GM12878 (cell line): ENCODE measurements at regions not wholly inside any gene's neighbourhood (a gene's known extent, or its start where the extent isn't known, plus 50 kb on each side); places are given as distances from the start of the nearest gene placed in this dataset.

ENCODE experiments used
- ATAC-seq: fragments of 200-7000 bp; cut with Tn5 transposase; 3 replicates; pipeline ENCODE4 v1.9.1; 2020; ENCODE audit warnings: mild to moderate bottlenecking, moderate library complexity
- BruUV-seq: library from RNA; stranded (reverse); fragments of 400-500 nt; replicated peaks from 2 replicates; lab custom pipeline; 2021; lab: Mats Ljungman, UMichigan
- CTCF ChIA-PET: fragments of 300-600 bp; sonication (Branson Sonifier 250); formaldehyde crosslinking; extraction: SDS; loops from one replicate; lab custom pipeline; 2021; ENCODE audit warnings: inconsistent platforms; lab: Yijun Ruan, JAX
- POLR2A ChIA-PET: fragments of 350-600 bp; formaldehyde crosslinking; extraction: SDS; loops from one replicate; lab custom pipeline; 2021; ENCODE audit warnings: inconsistent platforms; lab: Charles Lee
- RAD21 ChIA-PET: fragments of 300-600 bp; sonication (Branson Sonifier 250); formaldehyde crosslinking; loops from one replicate; lab custom pipeline; 2023; ENCODE audit warnings: antibody characterized with exemption; ENCODE audit not compliant: unreplicated experiment; lab: Charles Lee
- SMC1A ChIA-PET: fragments of 300-600 bp; sonication (Branson Sonifier 250); formaldehyde crosslinking; loops from one replicate; lab custom pipeline; 2023; ENCODE audit not compliant: unreplicated experiment, uncharacterized antibody; lab: Charles Lee
- DNase-seq: peaks from one replicate; pipeline ENCODE4 v3.0.0-alpha.2; 2011; ENCODE audit warnings: low read depth, low spot score
- FAIRE-seq: peaks from 3 replicates; lab custom pipeline; 2011; peaks lifted over from hg19 to GRCh38; lab: Jason Lieb, UNC
- H2AFZ ChIP-seq: 2 replicates; pipeline ENCODE4 v1.6.0; 2011; ENCODE audit warnings: low read depth, low read length, control low read depth; ENCODE audit not compliant: control insufficient read depth
- H3K27ac ChIP-seq: 2 replicates; pipeline ENCODE4 v1.5.1; 2011; ENCODE audit warnings: control low read depth; ENCODE audit not compliant: control insufficient read depth, insufficient read depth
- H3K27me3 ChIP-seq, 2 experiments: replicated peaks in 1 of 2; 2 replicates each; pipeline versions ENCODE4 v1.6.0 to v1.6.1; 2011; ENCODE audit warnings: low read length in 1 of 2; ENCODE audit not compliant: control insufficient read depth in 2 of 2, insufficient read depth in 2 of 2
- H3K36me3 ChIP-seq, 2 experiments: 2 replicates each; pipeline ENCODE4 v1.5.1; 2011; ENCODE audit warnings: low read length in 1 of 2; ENCODE audit not compliant: control insufficient read depth in 2 of 2, insufficient read depth in 2 of 2
- H3K4me1 ChIP-seq: 2 replicates; pipeline ENCODE4 v1.6.1; 2011; ENCODE audit warnings: mild to moderate bottlenecking, low read length, moderate library complexity, mixed read lengths; ENCODE audit not compliant: control insufficient read depth, insufficient read depth
- H3K4me2 ChIP-seq: 2 replicates; pipeline ENCODE4 v1.6.0; 2011; ENCODE audit warnings: control low read depth; ENCODE audit not compliant: control insufficient read depth, insufficient read depth
- H3K4me3 ChIP-seq: fragments of 200-600 bp; sonication (generic); 2 replicates; pipeline ENCODE4 v1.5.1; 2016
- H3K79me2 ChIP-seq: 2 replicates; pipeline ENCODE4 v1.6.0; 2011; ENCODE audit warnings: low read length; ENCODE audit not compliant: control insufficient read depth, insufficient read depth
- H3K9ac ChIP-seq: 2 replicates; pipeline ENCODE4 v1.8.0; 2011; ENCODE audit warnings: low read length, control low read depth, mixed read lengths; ENCODE audit not compliant: control insufficient read depth, insufficient read depth
- H3K9me3 ChIP-seq: replicated peaks from 3 replicates; pipeline ENCODE4 v1.5.1; 2011; ENCODE audit warnings: mild to moderate bottlenecking, low read length; ENCODE audit not compliant: control insufficient read depth, insufficient read depth
- H4K20me1 ChIP-seq: 2 replicates; pipeline ENCODE4 v1.6.0; 2011; ENCODE audit not compliant: control insufficient read depth, insufficient read depth
- BCLAF1 ChIP-seq: fragments of 450-650 bp; IDR thresholded peaks from 2 replicates; pipeline ENCODE4 v1.6.1; 2017; ENCODE audit warnings: antibody characterized with exemption, mild to moderate bottlenecking, moderate library complexity
- DPF2 ChIP-seq: fragments of 450-650 bp; IDR thresholded peaks from 2 replicates; pipeline ENCODE4 v1.6.1; 2017; ENCODE audit warnings: mild to moderate bottlenecking
- ETV6 ChIP-seq, 2 experiments: fragments of 450-650 bp in 1 of 2; IDR thresholded peaks in 1 of 2; conservative IDR thresholded peaks in 1 of 2; 2 replicates each; pipeline ENCODE4 v1.6.1; 2014; ENCODE audit warnings: antibody characterized with exemption in 1 of 2, borderline replicate concordance in 1 of 2, low read depth in 1 of 2, mild to moderate bottlenecking in 1 of 2, moderate library complexity in 1 of 2
- MEF2B ChIP-seq: fragments of 450-650 bp; IDR thresholded peaks from 2 replicates; pipeline ENCODE4 v1.6.1; 2018; ENCODE audit warnings: mild to moderate bottlenecking, moderate library complexity; ENCODE audit not compliant: partially characterized antibody, poor library complexity, severe bottlenecking
- NR2C2 ChIP-seq: IDR thresholded peaks from 2 replicates; pipeline ENCODE4 v1.6.1; 2011; ENCODE audit warnings: borderline replicate concordance, low read depth; ENCODE audit not compliant: control insufficient read depth, insufficient read length
- RFX5 ChIP-seq: IDR thresholded peaks from 2 replicates; pipeline ENCODE4 v1.6.1; 2011; ENCODE audit warnings: low read depth, low read length, improper control_type of control experiment
- WGBS: methylation state at CpG from one replicate; pipeline ENCODE4 v1.1.6; 2016; ENCODE audit warnings: low lambda C conversion rate; ENCODE audit not compliant: insufficient replicate concordance, insufficient coverage; ENCODE audit errors: missing lambda C conversion rate; 5-methylcytosine and 5-hydroxymethylcytosine counted together
- in situ Hi-C: fragments of 300-500 bp; cut with MboI; formaldehyde crosslinking; loops from 9 replicates; pipeline ENCODE4 v1.14.3; 2018; ENCODE audit warnings: mixed read lengths
- intact Hi-C: fragments of 100-400 bp; cut with micrococcal nuclease; formaldehyde crosslinking; loops from one replicate; pipeline ENCODE4 v1.14.2; 2022; ENCODE audit not compliant: unreplicated experiment

- H3K79me2 ChIP-seq = peaks cover 4% of the 10 kb centered on the region
- H3K27me3 ChIP-seq = no peaks in the 10 kb centered on the region
- H3K4me2 ChIP-seq = no peak overlapping the region
- ChIA-PET POLR2A (interaction anchor here (0.6 to 2.1 kb wide), 2 partner anchors 10 to 49 kb away, joined by 4 to 9 read pairs; no protein-coding TSS in a partner anchor), SMC1A (interaction anchor here (1.2 to 6.9 kb wide), 2 partner anchors 9 to 17 kb away, joined by 4 to 70 read pairs; no protein-coding TSS in a partner anchor), RAD21 (interaction anchor here (1.8 to 8.6 kb wide), 2 partner anchors 13 to 39 kb away, joined by 6 to 81 read pairs; no protein-coding TSS in a partner anchor), CTCF (interaction anchor here (1.1 kb wide), 1 partner anchor 39 kb away, joined by 3 read pairs; no protein-coding TSS in a partner anchor)
- H4K20me1 ChIP-seq = no peaks in the 10 kb centered on the region
- no peak overlapping the region for H3K4me3 ChIP-seq
- H3K9me3 ChIP-seq = peaks cover 4% of the 10 kb centered on the region; the same call in 2 of the 3 replicates
- FAIRE-seq = no peak
- peaks cover 32% of the 10 kb centered on the region for H3K4me1 ChIP-seq
- BruUV-seq = no TSS peak
- no peak overlapping the region for H3K9ac ChIP-seq
- no peak overlapping the region for H2AFZ ChIP-seq
- no peaks in the 10 kb centered on the region for H3K36me3 ChIP-seq
- H3K27ac ChIP-seq = no peak overlapping the region
- DNase-seq = no peak
- in situ Hi-C loops (no loop called here), intact Hi-C loops (no loop called here)
- no peak for ATAC-seq
- TF ChIP-seq NR2C2 (no peak), DPF2 (no peak), MEF2B (no peak), BCLAF1 (no peak), ETV6 (conservative IDR thresholded peaks at IDR 0.05 in 1 of 2, IDR thresholded peaks at IDR 0.05 in 1 of 2; ENCODE audit: borderline replicate concordance in 1 of 2, low read depth in 1 of 2) (no peak), RFX5 (no peak)
- WGBS = 89% methylated on average over 7 of the region's 7 CpGs
Observed at GRCh38 chr2:230654057-230654456, 58.6 kb upstream of the CAB39 start.
